GM12878 (cell line): ENCODE measurements at regions not wholly inside any gene's neighbourhood (a gene's known extent, or its start where the extent isn't known, plus 50 kb on each side); places are given as distances from the start of the nearest gene placed in this dataset.

Source experiments
- ATAC-seq: fragments of 200-7000 bp; cut with Tn5 transposase; 3 replicates; pipeline ENCODE4 v1.9.1; 2020; ENCODE audit warnings: mild to moderate bottlenecking, moderate library complexity
- BruUV-seq: library from RNA; stranded (reverse); fragments of 400-500 nt; replicated peaks from 2 replicates; lab custom pipeline; 2021; lab: Mats Ljungman, UMichigan
- CTCF ChIA-PET: fragments of 300-600 bp; sonication (Branson Sonifier 250); formaldehyde crosslinking; extraction: SDS; loops from one replicate; lab custom pipeline; 2021; ENCODE audit warnings: inconsistent platforms; lab: Yijun Ruan, JAX
- POLR2A ChIA-PET: fragments of 350-600 bp; formaldehyde crosslinking; extraction: SDS; loops from one replicate; lab custom pipeline; 2021; ENCODE audit warnings: inconsistent platforms; lab: Charles Lee
- RAD21 ChIA-PET: fragments of 300-600 bp; sonication (Branson Sonifier 250); formaldehyde crosslinking; loops from one replicate; lab custom pipeline; 2023; ENCODE audit warnings: antibody characterized with exemption; ENCODE audit not compliant: unreplicated experiment; lab: Charles Lee
- SMC1A ChIA-PET: fragments of 300-600 bp; sonication (Branson Sonifier 250); formaldehyde crosslinking; loops from one replicate; lab custom pipeline; 2023; ENCODE audit not compliant: unreplicated experiment, uncharacterized antibody; lab: Charles Lee
- DNase-seq: peaks from one replicate; pipeline ENCODE4 v3.0.0-alpha.2; 2011; ENCODE audit warnings: low read depth, low spot score
- FAIRE-seq: peaks from 3 replicates; lab custom pipeline; 2011; peaks lifted over from hg19 to GRCh38; lab: Jason Lieb, UNC
- H2AFZ ChIP-seq: 2 replicates; pipeline ENCODE4 v1.6.0; 2011; ENCODE audit warnings: low read depth, low read length, control low read depth; ENCODE audit not compliant: control insufficient read depth
- H3K27ac ChIP-seq: 2 replicates; pipeline ENCODE4 v1.5.1; 2011; ENCODE audit warnings: control low read depth; ENCODE audit not compliant: control insufficient read depth, insufficient read depth
- H3K27me3 ChIP-seq, 2 experiments: replicated peaks in 1 of 2; 2 replicates each; pipeline versions ENCODE4 v1.6.0 to v1.6.1; 2011; ENCODE audit warnings: low read length in 1 of 2; ENCODE audit not compliant: control insufficient read depth in 2 of 2, insufficient read depth in 2 of 2
- H3K36me3 ChIP-seq, 2 experiments: 2 replicates each; pipeline ENCODE4 v1.5.1; 2011; ENCODE audit warnings: low read length in 1 of 2; ENCODE audit not compliant: control insufficient read depth in 2 of 2, insufficient read depth in 2 of 2
- H3K4me1 ChIP-seq: 2 replicates; pipeline ENCODE4 v1.6.1; 2011; ENCODE audit warnings: mild to moderate bottlenecking, low read length, moderate library complexity, mixed read lengths; ENCODE audit not compliant: control insufficient read depth, insufficient read depth
- H3K4me2 ChIP-seq: 2 replicates; pipeline ENCODE4 v1.6.0; 2011; ENCODE audit warnings: control low read depth; ENCODE audit not compliant: control insufficient read depth, insufficient read depth
- H3K4me3 ChIP-seq: fragments of 200-600 bp; sonication (generic); 2 replicates; pipeline ENCODE4 v1.5.1; 2016
- H3K79me2 ChIP-seq: 2 replicates; pipeline ENCODE4 v1.6.0; 2011; ENCODE audit warnings: low read length; ENCODE audit not compliant: control insufficient read depth, insufficient read depth
- H3K9ac ChIP-seq: 2 replicates; pipeline ENCODE4 v1.8.0; 2011; ENCODE audit warnings: low read length, control low read depth, mixed read lengths; ENCODE audit not compliant: control insufficient read depth, insufficient read depth
- H3K9me3 ChIP-seq: replicated peaks from 3 replicates; pipeline ENCODE4 v1.5.1; 2011; ENCODE audit warnings: mild to moderate bottlenecking, low read length; ENCODE audit not compliant: control insufficient read depth, insufficient read depth
- H4K20me1 ChIP-seq: 2 replicates; pipeline ENCODE4 v1.6.0; 2011; ENCODE audit not compliant: control insufficient read depth, insufficient read depth
- BHLHE40 ChIP-seq, 2 experiments: fragments of 450-650 bp in 1 of 2; IDR thresholded peaks; 2 replicates each; pipeline ENCODE4 v1.6.1; 2011 to 2017; ENCODE audit warnings: low read depth in 2 of 2, borderline replicate concordance in 1 of 2, improper control_type of control experiment in 1 of 2, low read length in 1 of 2, mild to moderate bottlenecking in 1 of 2
- ETV6 ChIP-seq, 2 experiments: fragments of 450-650 bp in 1 of 2; IDR thresholded peaks in 1 of 2; conservative IDR thresholded peaks in 1 of 2; 2 replicates each; pipeline ENCODE4 v1.6.1; 2014; ENCODE audit warnings: antibody characterized with exemption in 1 of 2, borderline replicate concordance in 1 of 2, low read depth in 1 of 2, mild to moderate bottlenecking in 1 of 2, moderate library complexity in 1 of 2
- IKZF2 ChIP-seq, 2 experiments: fragments of 450-650 bp; IDR thresholded peaks; 2 replicates each; pipeline ENCODE4 v1.6.1; 2017; ENCODE audit warnings: mild to moderate bottlenecking in 2 of 2, moderate library complexity in 2 of 2
- MTA3 ChIP-seq: IDR thresholded peaks from 2 replicates; pipeline ENCODE4 v1.6.1; 2012; ENCODE audit warnings: low read length, inconsistent platforms, borderline replicate concordance
- REST ChIP-seq: IDR thresholded peaks from 2 replicates; pipeline ENCODE4 v1.6.1; 2012; ENCODE audit warnings: mild to moderate bottlenecking, low read depth, low read length
- YY1 ChIP-seq: IDR thresholded peaks from 2 replicates; pipeline ENCODE4 v1.6.1; 2011; ENCODE audit warnings: low read depth, mild to moderate bottlenecking, low read length
- ZNF592 ChIP-seq: fragments of 450-650 bp; IDR thresholded peaks from 2 replicates; pipeline ENCODE4 v1.6.1; 2017; ENCODE audit warnings: mild to moderate bottlenecking, moderate library complexity
- in situ Hi-C: fragments of 300-500 bp; cut with MboI; formaldehyde crosslinking; loops from 9 replicates; pipeline ENCODE4 v1.14.3; 2018; ENCODE audit warnings: mixed read lengths
- intact Hi-C: fragments of 100-400 bp; cut with micrococcal nuclease; formaldehyde crosslinking; loops from one replicate; pipeline ENCODE4 v1.14.2; 2022; ENCODE audit not compliant: unreplicated experiment

GRCh38 chr2:188845692-188846091, 128.5 kb upstream of the COL3A1 start:
- H3K36me3 ChIP-seq = no peaks in the 10 kb centered on the region
- no peaks in the 10 kb centered on the region for H3K9me3 ChIP-seq
- no peaks in the 10 kb centered on the region for H3K79me2 ChIP-seq
- no peaks in the 10 kb centered on the region for H4K20me1 ChIP-seq
- no peak overlapping the region for H2AFZ ChIP-seq
- ChIA-PET CTCF (no interaction called here), RAD21 (no interaction called here), SMC1A (no interaction called here), POLR2A (no interaction called here)
- TF ChIP-seq ETV6 (conservative IDR thresholded peaks at IDR 0.05 in 1 of 2, IDR thresholded peaks at IDR 0.05 in 1 of 2; ENCODE audit: borderline replicate concordance in 1 of 2, low read depth in 1 of 2) (no peak), IKZF2 (IDR thresholded peaks at IDR 0.05) (no peak), MTA3 (no peak), ZNF592 (no peak), BHLHE40 (IDR thresholded peaks at IDR 0.05; ENCODE audit: borderline replicate concordance in 1 of 2, low read depth in 2 of 2, low read length in 1 of 2) (no peak), YY1 (no peak), REST (no peak)
- in situ Hi-C loops (no loop called here), intact Hi-C loops (no loop called here)
- no peak for DNase-seq
- no peak for ATAC-seq
- H3K27ac ChIP-seq = no peak overlapping the region
- no peak overlapping the region for H3K9ac ChIP-seq
- no peak for FAIRE-seq
- BruUV-seq = no TSS peak
- H3K4me2 ChIP-seq = no peak overlapping the region
- H3K27me3 ChIP-seq = no peaks in the 10 kb centered on the region
- H3K4me3 ChIP-seq = no peak overlapping the region
- H3K4me1 ChIP-seq = no peaks in the 10 kb centered on the region
